ENCODE measurements at regions not wholly inside any gene's neighbourhood (a gene's known extent, or its start where the extent isn't known, plus 50 kb on each side); places are given as distances from the start of the nearest gene placed in this dataset.

- TF ChIP-seq CTCF (optimal IDR thresholded peaks at IDR 0.05 in 1 of 3, IDR thresholded peaks at IDR 0.05 in 1 of 3, conservative IDR thresholded peaks at IDR 0.05 in 1 of 3; ENCODE audit: extremely low read depth in 1 of 3, insufficient read depth in 2 of 3, low read length in 3 of 3): no peak
- no peak for TF ChIP-seq EZH2 (IDR thresholded peaks at IDR 0.05; ENCODE audit: low read length)
Observed at GRCh38 chr11:31926816-31927528, 115.8 kb upstream of the PAX6 start.
